ENCODE measurements at regions not wholly inside any gene's neighbourhood (a gene's known extent, or its start where the extent isn't known, plus 50 kb on each side); places are given as distances from the start of the nearest gene placed in this dataset.

- no peak overlapping the region for H3K23ac ChIP-seq (ENCODE audit: insufficient read length, low read depth, low read length)
- Mint-ChIP-seq H3K9me3 (peaks cover 7 to 10% of the 10 kb centered on the region in 2 experiments; a peak in 4 of 5 replicates), H3K27me3 (ENCODE audit: low read depth) (no peaks in the 10 kb centered on the region), H3K4me3 (no peak overlapping the region), H3K36me3 (ENCODE audit: insufficient read depth in 1 of 3, low read depth in 3 of 3) (no peaks in the 10 kb centered on the region; a peak in 1 of 7 replicates), H3K4me1 (0 out of 4 replicates have a peak, but pooled peaks cover 0 to 2% of the 10 kb centered on the region in 2 experiments), H3K27ac (no peak overlapping the region)
- no peak overlapping the region for H2AK5ac ChIP-seq (ENCODE audit: insufficient read length, low read length)
- no peak overlapping the region for H2BK120ac ChIP-seq (ENCODE audit: low read depth, low read length, poor library complexity, severe bottlenecking)
- H4K91ac ChIP-seq (ENCODE audit: insufficient read length, low read depth, low read length): no peak overlapping the region
- no peak overlapping the region for H3K14ac ChIP-seq (ENCODE audit: insufficient read depth, low read length)
- no peak overlapping the region for H2BK15ac ChIP-seq (ENCODE audit: low read depth, low read length)
- H2BK12ac ChIP-seq (ENCODE audit: insufficient read length, low read depth, low read length): no peak overlapping the region
- H2AFZ ChIP-seq (ENCODE audit: low read length): no peak overlapping the region
- H4K20me1 ChIP-seq (ENCODE audit: control insufficient read depth, insufficient read depth, insufficient read length): no peaks in the 10 kb centered on the region
- no peak overlapping the region for H3K9ac ChIP-seq (ENCODE audit: extremely low read depth, insufficient read length, low read length)
- H4K8ac ChIP-seq (replicated peaks; ENCODE audit: insufficient read length, low read depth, low read length): no peak overlapping the region
- no peak overlapping the region for H3T11ph ChIP-seq (ENCODE audit: low read length)
- no peaks in the 10 kb centered on the region for H3K9me3 ChIP-seq (ENCODE audit: control insufficient read depth, low read depth, low read length)
- H3K18ac ChIP-seq (ENCODE audit: insufficient read length, low read depth, low read length): no peak overlapping the region
- no peak overlapping the region for H4K5ac ChIP-seq (ENCODE audit: insufficient read length, low read depth, low read length)
- H3K56ac ChIP-seq (ENCODE audit: insufficient read length, low read depth, low read length): no peak overlapping the region
- no peaks in the 10 kb centered on the region for H3K79me2 ChIP-seq (ENCODE audit: insufficient read depth, low read length)
- no peak for DNase-seq
- no peak overlapping the region for H2BK5ac ChIP-seq (ENCODE audit: insufficient read length, low read length)
- no peaks in the 10 kb centered on the region for H3K23me2 ChIP-seq (ENCODE audit: insufficient read length, low read depth, low read length, poor library complexity, severe bottlenecking)
- H3K27me3 ChIP-seq (ENCODE audit: insufficient read depth, low read length): no peaks in the 10 kb centered on the region
- H2BK20ac ChIP-seq (ENCODE audit: low read depth, low read length, poor library complexity, severe bottlenecking): no peak overlapping the region
- no peaks in the 10 kb centered on the region; the same call in 1 of the 2 replicates for H3K4me1 ChIP-seq (ENCODE audit: insufficient read depth, low read length)
- no peaks in the 10 kb centered on the region for H3K79me1 ChIP-seq (ENCODE audit: insufficient read depth, low read depth, low read length, poor library complexity, severe bottlenecking)
- TF ChIP-seq CTCF (conservative IDR thresholded peaks at IDR 0.05): no peak
- H3K4ac ChIP-seq (ENCODE audit: low read depth, low read length): no peak overlapping the region
- WGBS (ENCODE audit: extremely low coverage, insufficient read length, low lambda C conversion rate): no CpG with 5 or more reads among the region's 4 CpGs
- no peak overlapping the region for H3K4me2 ChIP-seq (ENCODE audit: insufficient read depth, insufficient read length, low read length)
- H3K27ac ChIP-seq (ENCODE audit: insufficient read length, low read depth, low read length): no peak overlapping the region
Observed at GRCh38 chr4:106615410-106615945, 246.9 kb upstream of the GIMD1 start.

Measured in H9 (cell line).